Skin epidermis (tissue), 12 donors: ENCODE measurements at regions not wholly inside any gene's neighbourhood (a gene's known extent, or its start where the extent isn't known, plus 50 kb on each side); places are given as distances from the start of the nearest gene placed in this dataset.

Source experiments
- H3K27ac ChIP-seq, 21 experiments: fragments of 200-600 bp; sonication (generic) in 11 of 21; one replicate each; pipeline ENCODE4 v1.5.0; 2020; ENCODE audit warnings: mild to moderate bottlenecking in 3 of 21, inconsistent platforms in 2 of 21, moderate library complexity in 2 of 21
- H3K4me3 ChIP-seq, 7 experiments: fragments of 200-600 bp; sonication (generic) in 2 of 7; one replicate each; pipeline ENCODE4 v1.5.0; 2020; ENCODE audit warnings: inconsistent platforms in 2 of 7, mild to moderate bottlenecking in 2 of 7, moderate library complexity in 1 of 7

GRCh38 chr15:70215951-70216350, 118.2 kb upstream of the TLE3 start:
- no peak overlapping the region for H3K27ac ChIP-seq

GRCh38 chr15:70214941-70215635, 117.4 kb upstream of the TLE3 start:
- no peak overlapping the region for H3K4me3 ChIP-seq
- no peak overlapping the region for H3K27ac ChIP-seq

More at GRCh38 chr15:70215951-70216350, 118.2 kb upstream of the TLE3 start:
- no peak overlapping the region for H3K4me3 ChIP-seq

- no peak overlapping the region for H3K4me3 ChIP-seq
- H3K27ac ChIP-seq, result no peak overlapping the region
These were observed 116.6 kb upstream of the TLE3 start for GRCh38 chr15:70214276-70214675.

GRCh38 chr15:70213794-70214193, 116.1 kb upstream of the TLE3 start:
- Histone ChIP-seq H3K4me3 (no peak overlapping the region), H3K27ac (no peak overlapping the region)

- no peak overlapping the region for H3K27ac ChIP-seq
- no peak overlapping the region for H3K4me3 ChIP-seq
These were observed 115.2 kb upstream of the TLE3 start for GRCh38 chr15:70212963-70213315.

- Histone ChIP-seq H3K27ac (no peak overlapping the region), H3K4me3 (no peak overlapping the region)
These were observed 114.7 kb upstream of the TLE3 start for GRCh38 chr15:70212286-70212962.

- no peak overlapping the region for H3K27ac ChIP-seq
- H3K4me3 ChIP-seq, result no peak overlapping the region
These were observed 112.8 kb upstream of the TLE3 start for GRCh38 chr15:70210528-70210927.

GRCh38 chr15:70210076-70210475, 112.4 kb upstream of the TLE3 start:
- Histone ChIP-seq H3K27ac (no peak overlapping the region), H3K4me3 (no peak overlapping the region)

DNA sequence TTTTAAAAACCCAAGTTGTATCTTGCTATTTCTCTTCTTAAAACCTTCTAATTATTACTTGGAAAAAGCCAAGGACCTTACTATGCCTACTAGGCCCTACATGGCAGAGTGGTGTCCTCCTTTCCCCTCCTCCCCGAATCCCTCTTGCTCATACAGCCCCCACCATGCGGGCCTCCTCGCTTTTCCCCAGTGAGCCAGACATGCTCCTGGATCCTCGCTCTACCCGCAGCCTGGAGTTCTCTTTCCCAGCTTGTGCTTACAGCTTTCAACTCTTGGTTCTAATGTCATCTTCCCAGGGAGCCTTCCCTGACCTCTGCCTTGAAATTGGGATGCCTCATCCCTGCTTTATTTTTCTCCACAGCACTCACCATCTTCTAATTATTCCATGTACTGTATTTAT, 111.8 kb upstream of the TLE3 start:
- Histone ChIP-seq H3K27ac (no peak overlapping the region), H3K4me3 (no peak overlapping the region)

DNA sequence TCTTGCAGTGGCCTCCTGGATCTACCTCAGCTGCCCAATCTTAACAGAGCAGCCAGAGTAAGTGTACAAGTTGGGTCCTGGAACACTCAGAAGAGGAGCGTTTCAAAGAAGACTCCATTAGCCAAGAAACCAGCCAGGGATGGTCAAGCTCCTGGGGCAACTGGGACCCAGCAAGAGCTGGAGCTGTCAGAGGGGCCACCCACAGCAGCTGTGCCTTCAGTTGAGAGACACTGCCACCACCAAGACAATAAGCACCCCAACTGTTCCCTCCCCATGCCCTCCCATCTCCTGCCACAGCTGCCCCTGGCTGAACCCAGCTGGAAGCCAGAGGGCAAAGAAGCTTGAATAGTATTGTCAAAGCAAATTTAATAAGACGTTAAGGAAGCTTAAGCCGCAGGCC, 110.6 kb upstream of the TLE3 start:
- Histone ChIP-seq H3K4me3 (no peak overlapping the region), H3K27ac (no peak overlapping the region)

- Histone ChIP-seq H3K4me3 (no peak overlapping the region), H3K27ac (no peak overlapping the region)
These were observed 109.0 kb upstream of the TLE3 start for GRCh38 chr15:70206668-70207067.

DNA sequence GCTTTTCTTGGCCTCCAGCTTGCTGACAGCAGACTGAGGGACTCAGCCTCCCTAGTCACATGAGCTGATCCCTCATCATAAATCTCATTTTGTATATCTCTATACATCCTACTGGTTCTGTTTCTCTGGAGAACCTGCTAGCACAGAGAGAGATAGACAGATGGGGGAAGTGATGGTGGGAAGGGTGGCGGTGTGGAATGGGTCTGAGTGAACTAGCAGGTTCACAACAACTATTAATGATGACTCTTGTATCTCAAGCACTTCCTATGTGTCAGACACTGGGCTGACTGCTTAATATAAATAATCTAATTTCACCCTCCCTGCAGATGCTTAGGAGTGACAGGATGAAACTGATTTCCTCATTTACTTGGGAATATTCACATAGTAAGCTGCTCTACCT, 106.9 kb upstream of the TLE3 start:
- H3K27ac ChIP-seq, result peak overlapping the region in 8 of 21 experiments; percentile 2 to 51 (median 22)
- H3K4me3 ChIP-seq, result no peak overlapping the region

GRCh38 chr15:70203981-70204560, 106.4 kb upstream of the TLE3 start:
- Histone ChIP-seq H3K27ac (peak overlapping the region in 8 of 21 experiments; percentile 2 to 51 (median 22)), H3K4me3 (no peak overlapping the region)

DNA sequence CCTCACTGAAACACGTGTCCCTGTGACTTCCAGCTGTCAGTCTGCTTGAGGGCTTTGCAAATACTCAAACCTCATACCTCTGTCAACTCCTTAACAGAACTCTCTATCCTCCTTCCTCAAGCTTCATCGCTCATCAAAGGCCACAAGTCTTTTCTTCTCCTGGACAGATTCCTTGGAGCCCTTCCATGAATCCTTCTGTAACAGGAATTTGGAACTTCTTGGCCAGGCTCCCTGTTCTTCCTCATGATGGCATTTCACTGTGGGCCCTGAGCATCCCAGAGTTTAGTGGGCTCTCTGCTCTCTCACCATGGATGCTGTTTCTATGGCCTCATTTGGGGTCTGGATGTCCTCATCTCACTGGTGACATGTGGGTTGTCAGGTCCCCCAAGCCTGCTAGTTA, 105.0 kb upstream of the TLE3 start:
- no peak overlapping the region for H3K4me3 ChIP-seq
- no peak overlapping the region for H3K27ac ChIP-seq

- Histone ChIP-seq H3K4me3 (no peak overlapping the region), H3K27ac (no peak overlapping the region)
These were observed 103.7 kb upstream of the TLE3 start for GRCh38 chr15:70201425-70201775.

- Histone ChIP-seq H3K4me3 (no peak overlapping the region), H3K27ac (peak overlapping the region in 9 of 21 experiments; percentile 21 to 73 (median 57))
These were observed 103.1 kb upstream of the TLE3 start for GRCh38 chr15:70200511-70201424.

- H3K27ac ChIP-seq, result peak overlapping the region in 11 of 21 experiments; percentile 21 to 73 (median 55)
- no peak overlapping the region for H3K4me3 ChIP-seq
These were observed 102.1 kb upstream of the TLE3 start for GRCh38 chr15:70199540-70200410.

DNA sequence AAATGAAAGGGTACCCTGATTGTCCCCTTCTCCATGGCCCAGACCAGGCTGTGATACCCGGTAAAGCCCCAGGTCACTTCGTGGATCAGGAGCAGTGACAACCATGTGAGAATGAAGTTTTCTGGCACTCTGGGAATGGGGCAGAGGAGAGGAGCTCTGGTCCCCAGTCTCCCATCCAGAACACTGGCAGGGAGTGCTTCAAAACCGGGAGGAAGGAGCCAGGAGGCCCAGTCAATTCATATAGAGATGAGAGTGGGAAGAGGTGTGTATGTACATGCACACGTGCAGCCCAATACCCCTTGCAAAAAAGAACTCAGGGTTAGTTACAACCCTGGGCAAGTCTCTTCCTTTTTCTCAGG, 101.4 kb upstream of the TLE3 start:
- no peak overlapping the region for H3K4me3 ChIP-seq
- H3K27ac ChIP-seq, result peak overlapping the region in 4 of 21 experiments; percentile 24 to 78 (median 42)

DNA sequence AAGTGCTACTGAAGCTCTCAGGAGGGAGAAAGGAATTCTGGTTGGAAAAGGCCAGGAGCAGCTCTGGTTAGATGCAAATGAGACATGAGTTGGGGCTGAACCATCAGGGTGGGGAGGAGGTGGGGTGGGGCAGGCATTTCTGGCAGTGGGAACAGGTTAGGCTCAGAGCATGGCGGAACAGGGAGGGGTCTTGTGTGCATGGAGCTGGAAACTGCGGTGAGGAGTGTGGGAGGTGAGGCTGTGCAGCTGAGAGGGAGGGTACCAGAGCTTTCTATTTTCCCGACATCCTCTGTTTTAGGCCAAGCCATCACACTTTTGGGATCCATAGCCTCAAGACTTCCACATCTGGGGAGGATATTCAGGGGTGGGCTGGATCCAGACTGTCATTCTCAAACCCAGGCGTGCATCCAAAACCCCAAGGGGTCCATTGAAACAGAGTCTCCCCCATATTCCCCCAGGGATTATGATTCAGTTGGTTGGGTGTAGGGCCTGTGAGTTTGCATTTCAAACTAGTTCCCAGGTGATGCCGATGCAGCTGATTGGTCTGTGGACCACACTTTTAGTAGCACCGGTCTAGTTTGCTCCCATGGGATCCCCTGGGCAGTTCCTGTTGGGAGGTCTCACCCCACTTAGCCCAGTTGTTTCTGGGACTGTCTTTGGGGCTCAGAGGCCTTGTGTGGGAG, 100.9 kb upstream of the TLE3 start:
- Histone ChIP-seq H3K27ac (peak overlapping the region in 8 of 21 experiments; percentile 7 to 78 (median 62)), H3K4me3 (no peak overlapping the region)
